A549 (cell line): ENCODE measurements at regions not wholly inside any gene's neighbourhood (a gene's known extent, or its start where the extent isn't known, plus 50 kb on each side); places are given as distances from the start of the nearest gene placed in this dataset.

Source experiments
- ATAC-seq, 2 experiments: fragments of 200-7000 bp in 1 of 2; fragments of >200 bp in 1 of 2; cut with Nextera tagmentation in 1 of 2; cut with Tn5 transposase in 1 of 2; 3 replicates each; pipeline versions ENCODE4 v1.8.0 to v1.9.1; 2018 to 2020; ENCODE audit warnings: mild to moderate bottlenecking in 1 of 2, moderate library complexity in 1 of 2
- CTCF ChIA-PET: fragments of 300-600 bp; sonication (Branson Sonifier 250); formaldehyde crosslinking; extraction: SDS; loops from one replicate; lab custom pipeline; 2021; ENCODE audit warnings: antibody characterized with exemption, inconsistent platforms; lab: Yijun Ruan, JAX
- POLR2A ChIA-PET: fragments of 350-600 bp; formaldehyde crosslinking; extraction: SDS; loops from one replicate; lab custom pipeline; 2021; ENCODE audit warnings: antibody characterized with exemption, inconsistent platforms; lab: Yijun Ruan, JAX
- DNase-seq, 2 experiments: peaks; one replicate each; pipeline versions ENCODE4 v3.0.0 to v3.0.0-alpha.2; 2011 to 2016; ENCODE audit warnings: low read depth in 1 of 2, low spot score in 1 of 2
- FAIRE-seq: peaks from 2 replicates; lab custom pipeline; 2011; peaks lifted over from hg19 to GRCh38; lab: Jason Lieb, UNC
- H3K27ac ChIP-seq, 2 experiments: fragments of >200 bp; sonication (Bioruptor Twin); formaldehyde crosslinking; 3 replicates each; pipeline ENCODE4 v1.5.1; 2016 to 2017
- H3K4me1 ChIP-seq: fragments of >200 bp; sonication (Bioruptor Twin); formaldehyde crosslinking; 3 replicates; pipeline ENCODE4 v1.6.1; 2016
- H3K4me2 ChIP-seq: fragments of >200 bp; sonication (Bioruptor Twin); formaldehyde crosslinking; 3 replicates; pipeline ENCODE4 v1.6.1; 2016
- H3K4me3 ChIP-seq: fragments of >200 bp; sonication (Bioruptor Twin); formaldehyde crosslinking; 3 replicates; pipeline ENCODE4 v1.5.1; 2016
- H3K9me3 ChIP-seq: fragments of >200 bp; sonication (Bioruptor Twin); formaldehyde crosslinking; 3 replicates; pipeline ENCODE4 v1.6.1; 2016
- BHLHE40 ChIP-seq: IDR thresholded peaks from 2 replicates; pipeline ENCODE4 v1.6.1; 2012; ENCODE audit warnings: low read depth, low read length, inconsistent platforms
- CBX8 ChIP-seq: fragments of 200-600 bp; sonication (generic); IDR thresholded peaks from 2 replicates; pipeline ENCODE4 v1.6.1; 2016
- CHD4 ChIP-seq: fragments of 200-600 bp; sonication (generic); IDR thresholded peaks from 2 replicates; pipeline ENCODE4 v1.6.1; 2016; ENCODE audit warnings: antibody characterized with exemption, mild to moderate bottlenecking, borderline replicate concordance
- EHF ChIP-seq: fragments of 250-450 bp; sonication (Bioruptor Pico); IDR thresholded peaks from 2 replicates; pipeline ENCODE4 v1.5.0; 2020; ENCODE audit warnings: mild to moderate bottlenecking
- EHMT2 ChIP-seq: fragments of 200-600 bp; sonication (generic); IDR thresholded peaks from 2 replicates; pipeline ENCODE4 v1.6.1; 2016; ENCODE audit warnings: antibody characterized with exemption, low read depth, mild to moderate bottlenecking, moderate library complexity
- EP300 ChIP-seq, 2 experiments: fragments of >200 bp; sonication (Bioruptor Twin); formaldehyde crosslinking; IDR thresholded peaks; 2 replicates in 1 of 2; 3 replicates in 1 of 2; pipeline ENCODE4 v1.6.1; 2016 to 2017
- ESRRA ChIP-seq: fragments of 150-350 bp; IDR thresholded peaks from 2 replicates; pipeline ENCODE4 v1.6.1; 2014; ENCODE audit warnings: mild to moderate bottlenecking, low read length, borderline replicate concordance
- FOXS1 ChIP-seq: fragments of 250-450 bp; sonication (Bioruptor Pico); IDR thresholded peaks from 2 replicates; pipeline ENCODE4 v1.5.0; 2020; ENCODE audit warnings: mild to moderate bottlenecking, moderate library complexity
- GATA3 ChIP-seq: IDR thresholded peaks from 2 replicates; pipeline ENCODE4 v1.6.1; 2012; ENCODE audit warnings: borderline replicate concordance
- HDAC2 ChIP-seq: fragments of 200-600 bp; sonication (generic); IDR thresholded peaks from 2 replicates; pipeline ENCODE4 v1.6.1; 2016
- NPAS2 ChIP-seq: fragments of 250-450 bp; sonication (Bioruptor Pico); IDR thresholded peaks from 2 replicates; pipeline ENCODE4 v1.8.0; 2022; ENCODE audit warnings: mild to moderate bottlenecking, moderate library complexity, borderline replicate concordance
- PHF8 ChIP-seq: fragments of 200-600 bp; sonication (generic); IDR thresholded peaks from 2 replicates; pipeline ENCODE4 v1.6.1; 2016; ENCODE audit warnings: low read depth, mild to moderate bottlenecking, antibody characterized with exemption, moderate library complexity, borderline replicate concordance
- RAD21 ChIP-seq, 2 experiments: fragments of >200 bp in 1 of 2; sonication (Bioruptor Twin) in 1 of 2; formaldehyde crosslinking in 1 of 2; IDR thresholded peaks in 1 of 2; conservative IDR thresholded peaks in 1 of 2; 2 replicates in 1 of 2; 3 replicates in 1 of 2; pipeline ENCODE4 v1.6.1; 2012 to 2018; ENCODE audit warnings: inconsistent platforms in 1 of 2
- RCOR1 ChIP-seq: fragments of 150-350 bp; IDR thresholded peaks from 2 replicates; pipeline ENCODE4 v1.6.1; 2014; ENCODE audit warnings: antibody characterized with exemption, low read length, low read depth
- SMC3 ChIP-seq: fragments of >200 bp; sonication (Bioruptor Twin); formaldehyde crosslinking; IDR thresholded peaks from 3 replicates; pipeline ENCODE4 v1.6.1; 2018; ENCODE audit warnings: inconsistent platforms
- SREBF2 ChIP-seq: fragments of 450-650 bp; IDR thresholded peaks from 2 replicates; pipeline ENCODE4 v1.6.1; 2014; ENCODE audit warnings: mild to moderate bottlenecking, moderate library complexity
- TFCP2L1 ChIP-seq: fragments of 250-450 bp; sonication (Bioruptor Pico); IDR thresholded peaks from 2 replicates; pipeline ENCODE4 v1.5.0; 2021; ENCODE audit warnings: mild to moderate bottlenecking
- ZFP36 ChIP-seq: fragments of 450-650 bp; IDR thresholded peaks from 2 replicates; pipeline ENCODE4 v1.6.1; 2014; ENCODE audit warnings: borderline replicate concordance; ENCODE audit not compliant: partially characterized antibody
- ZNF302 ChIP-seq: fragments of 250-450 bp; sonication (Bioruptor Pico); IDR thresholded peaks from 2 replicates; pipeline ENCODE4 v1.9.0; 2021; ENCODE audit warnings: inconsistent platforms, mild to moderate bottlenecking, moderate library complexity
- WGBS: methylation state at CpG from one replicate; pipeline ENCODE4 v1.1.6; 2017; ENCODE audit errors: missing lambda C conversion rate; 5-methylcytosine and 5-hydroxymethylcytosine counted together
- TF ChIP-seq, protein P1 (sequence below): fragments of 250-450 bp; sonication (Bioruptor Pico); IDR thresholded peaks from 2 replicates; pipeline ENCODE4 v1.5.0; 2021; ENCODE audit warnings: mild to moderate bottlenecking, moderate library complexity, borderline replicate concordance
- TF ChIP-seq, protein P2 (sequence below): fragments of 250-450 bp; sonication (Bioruptor Pico); IDR thresholded peaks from 2 replicates; pipeline ENCODE4 v1.5.0; 2020; ENCODE audit warnings: low read depth, mild to moderate bottlenecking, moderate library complexity
- TF ChIP-seq, protein P3 (sequence below): IDR thresholded peaks from 2 replicates; pipeline ENCODE4 v1.6.1; 2012
- TF ChIP-seq, protein P4 (sequence below): IDR thresholded peaks from 2 replicates; pipeline ENCODE4 v1.6.1; 2012; ENCODE audit warnings: low read depth, borderline replicate concordance
- TF ChIP-seq, protein P5 (sequence below): fragments of >200 bp; sonication (Bioruptor Twin); formaldehyde crosslinking; IDR thresholded peaks from 3 replicates; pipeline ENCODE4 v1.6.1; 2016
- TF ChIP-seq, protein P6 (sequence below): fragments of 200-600 bp; sonication (generic); IDR thresholded peaks from 2 replicates; pipeline ENCODE4 v1.6.1; 2016; ENCODE audit warnings: antibody characterized with exemption, mild to moderate bottlenecking, moderate library complexity

DNA sequence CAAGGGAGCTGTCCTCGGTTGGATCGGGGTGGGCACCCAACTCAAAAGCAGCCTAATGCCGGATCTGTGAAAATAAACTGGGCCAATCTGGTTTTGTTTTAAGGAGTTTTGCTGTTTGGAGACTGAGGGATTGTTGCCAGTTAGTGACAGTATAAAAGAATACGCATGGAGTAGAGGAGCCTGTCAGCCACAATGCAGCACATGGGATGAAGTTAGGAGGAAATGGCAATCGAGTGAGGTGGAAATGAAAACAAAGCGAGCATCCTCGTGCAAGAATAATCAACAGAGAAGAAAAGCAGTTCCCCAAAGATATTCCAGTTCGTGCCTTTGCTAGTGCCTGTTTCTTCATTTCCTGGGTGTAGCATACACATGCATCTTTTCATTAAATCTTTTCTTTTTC is 108.4 kb upstream of the RORA start:
- POLR2A ChIA-PET, result no interaction called here
- no peak overlapping the region for H3K4me2 ChIP-seq
- no peaks in the 10 kb centered on the region for H3K4me1 ChIP-seq
- H3K4me3 ChIP-seq, result no peak overlapping the region
- no peak overlapping the region for H3K27ac ChIP-seq
- FAIRE-seq (no peak), ATAC-seq (no peak), DNase-seq (no peak)
- CTCF ChIA-PET, result no interaction called here
- no peaks in the 10 kb centered on the region for H3K9me3 ChIP-seq
- WGBS, result 14% methylated on average over 8 of the region's 8 CpGs
- TF ChIP-seq ZFP36 (no peak), CHD4 (no peak), ESRRA (no peak), SMC3 (no peak), EHMT2 (no peak), SREBF2 (no peak), CBX8 (no peak), TFCP2L1 (CRISPR knock-in tag) (no peak), ZNF302 (CRISPR knock-in tag) (no peak), BHLHE40 (no peak), NPAS2 (CRISPR knock-in tag) (no peak), EHF (CRISPR knock-in tag) (no peak), EP300 (IDR thresholded peaks at IDR 0.05) (no peak), HDAC2 (no peak), FOXS1 (CRISPR knock-in tag) (no peak), RCOR1 (no peak), PHF8 (no peak)
- TF ChIP-seq, protein P1, sequence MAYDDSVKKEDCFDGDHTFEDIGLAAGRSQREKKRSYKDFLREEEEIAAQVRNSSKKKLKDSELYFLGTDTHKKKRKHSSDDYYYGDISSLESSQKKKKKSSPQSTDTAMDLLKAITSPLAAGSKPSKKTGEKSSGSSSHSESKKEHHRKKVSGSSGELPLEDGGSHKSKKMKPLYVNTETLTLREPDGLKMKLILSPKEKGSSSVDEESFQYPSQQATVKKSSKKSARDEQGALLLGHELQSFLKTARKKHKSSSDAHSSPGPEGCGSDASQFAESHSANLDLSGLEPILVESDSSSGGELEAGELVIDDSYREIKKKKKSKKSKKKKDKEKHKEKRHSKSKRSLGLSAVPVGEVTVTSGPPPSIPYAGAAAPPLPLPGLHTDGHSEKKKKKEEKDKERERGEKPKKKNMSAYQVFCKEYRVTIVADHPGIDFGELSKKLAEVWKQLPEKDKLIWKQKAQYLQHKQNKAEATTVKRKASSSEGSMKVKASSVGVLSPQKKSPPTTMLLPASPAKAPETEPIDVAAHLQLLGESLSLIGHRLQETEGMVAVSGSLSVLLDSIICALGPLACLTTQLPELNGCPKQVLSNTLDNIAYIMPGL (CRISPR knock-in tag), result no peak
- TF ChIP-seq, protein P2, sequence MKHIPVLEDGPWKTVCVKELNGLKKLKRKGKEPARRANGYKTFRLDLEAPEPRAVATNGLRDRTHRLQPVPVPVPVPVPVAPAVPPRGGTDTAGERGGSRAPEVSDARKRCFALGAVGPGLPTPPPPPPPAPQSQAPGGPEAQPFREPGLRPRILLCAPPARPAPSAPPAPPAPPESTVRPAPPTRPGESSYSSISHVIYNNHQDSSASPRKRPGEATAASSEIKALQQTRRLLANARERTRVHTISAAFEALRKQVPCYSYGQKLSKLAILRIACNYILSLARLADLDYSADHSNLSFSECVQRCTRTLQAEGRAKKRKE (CRISPR knock-in tag), result no peak
- TF ChIP-seq, protein P3, sequence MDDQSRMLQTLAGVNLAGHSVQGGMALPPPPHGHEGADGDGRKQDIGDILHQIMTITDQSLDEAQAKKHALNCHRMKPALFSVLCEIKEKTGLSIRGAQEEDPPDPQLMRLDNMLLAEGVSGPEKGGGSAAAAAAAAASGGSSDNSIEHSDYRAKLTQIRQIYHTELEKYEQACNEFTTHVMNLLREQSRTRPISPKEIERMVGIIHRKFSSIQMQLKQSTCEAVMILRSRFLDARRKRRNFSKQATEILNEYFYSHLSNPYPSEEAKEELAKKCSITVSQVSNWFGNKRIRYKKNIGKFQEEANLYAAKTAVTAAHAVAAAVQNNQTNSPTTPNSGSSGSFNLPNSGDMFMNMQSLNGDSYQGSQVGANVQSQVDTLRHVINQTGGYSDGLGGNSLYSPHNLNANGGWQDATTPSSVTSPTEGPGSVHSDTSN, result no peak

DNA sequence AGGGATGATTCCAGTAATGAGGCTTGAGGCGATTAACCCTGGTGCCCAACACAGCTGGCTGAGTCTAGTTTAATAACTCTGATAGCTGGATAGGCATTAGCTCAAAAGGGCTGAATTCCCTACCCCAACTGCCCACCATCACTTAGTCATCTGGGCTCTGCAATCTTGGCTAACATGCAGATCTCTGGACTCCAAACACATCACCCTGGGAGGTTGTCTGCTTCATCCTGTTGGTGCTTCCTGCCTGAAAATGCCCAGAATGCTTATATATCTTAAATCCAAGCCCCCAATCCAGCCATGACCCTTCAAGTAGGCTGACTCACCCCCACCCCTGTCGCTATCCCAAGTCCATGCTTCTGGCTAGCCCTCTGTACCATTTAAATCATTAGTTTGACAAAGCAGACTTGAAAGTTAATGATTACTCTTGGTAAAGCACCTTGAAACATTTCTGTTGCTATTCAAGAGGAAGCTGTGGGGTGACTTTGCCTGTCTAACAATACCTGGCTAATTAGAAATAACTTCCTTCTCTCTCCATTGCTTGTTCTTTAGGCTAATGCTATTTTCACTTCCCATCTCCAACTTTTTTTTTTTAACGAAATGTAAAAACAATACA is 107.0 kb upstream of the RORA start:
- no peaks in the 10 kb centered on the region for H3K9me3 ChIP-seq
- H3K4me3 ChIP-seq, result no peak overlapping the region
- DNase-seq (no peak), FAIRE-seq (no peak), ATAC-seq (no peak)
- 2% methylated on average over 3 of the region's 3 CpGs for WGBS
- ChIA-PET POLR2A (no interaction called here), CTCF (no interaction called here)
- H3K4me1 ChIP-seq, result no peaks in the 10 kb centered on the region
- no peak overlapping the region for H3K27ac ChIP-seq
- H3K4me2 ChIP-seq, result no peak overlapping the region
- TF ChIP-seq PHF8 (no peak), TFCP2L1 (CRISPR knock-in tag) (no peak), ZFP36 (no peak), NPAS2 (CRISPR knock-in tag) (no peak), GATA3 (no peak), RAD21 (conservative IDR thresholded peaks at IDR 0.05 in 1 of 2, IDR thresholded peaks at IDR 0.05 in 1 of 2) (no peak), SREBF2 (no peak), BHLHE40 (no peak)
- TF ChIP-seq, protein P1 (CRISPR knock-in tag), result no peak
- TF ChIP-seq, protein P4, sequence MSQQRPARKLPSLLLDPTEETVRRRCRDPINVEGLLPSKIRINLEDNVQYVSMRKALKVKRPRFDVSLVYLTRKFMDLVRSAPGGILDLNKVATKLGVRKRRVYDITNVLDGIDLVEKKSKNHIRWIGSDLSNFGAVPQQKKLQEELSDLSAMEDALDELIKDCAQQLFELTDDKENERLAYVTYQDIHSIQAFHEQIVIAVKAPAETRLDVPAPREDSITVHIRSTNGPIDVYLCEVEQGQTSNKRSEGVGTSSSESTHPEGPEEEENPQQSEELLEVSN, result no peak
- TF ChIP-seq, protein P5, sequence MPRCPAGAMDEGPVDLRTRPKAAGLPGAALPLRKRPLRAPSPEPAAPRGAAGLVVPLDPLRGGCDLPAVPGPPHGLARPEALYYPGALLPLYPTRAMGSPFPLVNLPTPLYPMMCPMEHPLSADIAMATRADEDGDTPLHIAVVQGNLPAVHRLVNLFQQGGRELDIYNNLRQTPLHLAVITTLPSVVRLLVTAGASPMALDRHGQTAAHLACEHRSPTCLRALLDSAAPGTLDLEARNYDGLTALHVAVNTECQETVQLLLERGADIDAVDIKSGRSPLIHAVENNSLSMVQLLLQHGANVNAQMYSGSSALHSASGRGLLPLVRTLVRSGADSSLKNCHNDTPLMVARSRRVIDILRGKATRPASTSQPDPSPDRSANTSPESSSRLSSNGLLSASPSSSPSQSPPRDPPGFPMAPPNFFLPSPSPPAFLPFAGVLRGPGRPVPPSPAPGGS, result no peak
- TF ChIP-seq, protein P6, sequence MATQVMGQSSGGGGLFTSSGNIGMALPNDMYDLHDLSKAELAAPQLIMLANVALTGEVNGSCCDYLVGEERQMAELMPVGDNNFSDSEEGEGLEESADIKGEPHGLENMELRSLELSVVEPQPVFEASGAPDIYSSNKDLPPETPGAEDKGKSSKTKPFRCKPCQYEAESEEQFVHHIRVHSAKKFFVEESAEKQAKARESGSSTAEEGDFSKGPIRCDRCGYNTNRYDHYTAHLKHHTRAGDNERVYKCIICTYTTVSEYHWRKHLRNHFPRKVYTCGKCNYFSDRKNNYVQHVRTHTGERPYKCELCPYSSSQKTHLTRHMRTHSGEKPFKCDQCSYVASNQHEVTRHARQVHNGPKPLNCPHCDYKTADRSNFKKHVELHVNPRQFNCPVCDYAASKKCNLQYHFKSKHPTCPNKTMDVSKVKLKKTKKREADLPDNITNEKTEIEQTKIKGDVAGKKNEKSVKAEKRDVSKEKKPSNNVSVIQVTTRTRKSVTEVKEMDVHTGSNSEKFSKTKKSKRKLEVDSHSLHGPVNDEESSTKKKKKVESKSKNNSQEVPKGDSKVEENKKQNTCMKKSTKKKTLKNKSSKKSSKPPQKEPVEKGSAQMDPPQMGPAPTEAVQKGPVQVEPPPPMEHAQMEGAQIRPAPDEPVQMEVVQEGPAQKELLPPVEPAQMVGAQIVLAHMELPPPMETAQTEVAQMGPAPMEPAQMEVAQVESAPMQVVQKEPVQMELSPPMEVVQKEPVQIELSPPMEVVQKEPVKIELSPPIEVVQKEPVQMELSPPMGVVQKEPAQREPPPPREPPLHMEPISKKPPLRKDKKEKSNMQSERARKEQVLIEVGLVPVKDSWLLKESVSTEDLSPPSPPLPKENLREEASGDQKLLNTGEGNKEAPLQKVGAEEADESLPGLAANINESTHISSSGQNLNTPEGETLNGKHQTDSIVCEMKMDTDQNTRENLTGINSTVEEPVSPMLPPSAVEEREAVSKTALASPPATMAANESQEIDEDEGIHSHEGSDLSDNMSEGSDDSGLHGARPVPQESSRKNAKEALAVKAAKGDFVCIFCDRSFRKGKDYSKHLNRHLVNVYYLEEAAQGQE, result no peak
